GM23248 (cell line): ENCODE measurements at regions not wholly inside any gene's neighbourhood (a gene's known extent, or its start where the extent isn't known, plus 50 kb on each side); places are given as distances from the start of the nearest gene placed in this dataset.

ENCODE experiments used
- DNase-seq: peaks from one replicate; pipeline ENCODE4 v3.0.0-alpha.2; 2015
- H2AFZ ChIP-seq: fragments of 200-600 bp; sonication (generic); 2 replicates; pipeline ENCODE4 v1.6.1; 2016; ENCODE audit warnings: antibody characterized with exemption
- H3F3A ChIP-seq: fragments of 200-600 bp; sonication (generic); 2 replicates; pipeline ENCODE4 v1.6.1; 2016; ENCODE audit warnings: mild to moderate bottlenecking, antibody characterized with exemption, mixed run types; ENCODE audit not compliant: insufficient read depth
- H3K27ac ChIP-seq: fragments of 200-600 bp; sonication (generic); 2 replicates; pipeline ENCODE4 v1.5.1; 2016; ENCODE audit warnings: mild to moderate bottlenecking
- H3K27me3 ChIP-seq: fragments of 200-600 bp; sonication (generic); replicated peaks from 2 replicates; pipeline ENCODE4 v1.6.1; 2016; ENCODE audit warnings: mild to moderate bottlenecking; ENCODE audit not compliant: insufficient read depth
- H3K36me3 ChIP-seq: fragments of 200-600 bp; sonication (generic); 2 replicates; pipeline ENCODE4 v1.6.1; 2016; ENCODE audit warnings: low read depth, mild to moderate bottlenecking
- H3K4me1 ChIP-seq: fragments of 200-600 bp; sonication (generic); 2 replicates; pipeline ENCODE4 v1.6.1; 2016; ENCODE audit warnings: mild to moderate bottlenecking; ENCODE audit not compliant: insufficient read depth
- H3K4me2 ChIP-seq: fragments of 200-600 bp; sonication (generic); one replicate; pipeline ENCODE4 v1.6.1; 2016; ENCODE audit warnings: mild to moderate bottlenecking; ENCODE audit not compliant: unreplicated experiment
- H3K4me3 ChIP-seq: fragments of 200-600 bp; sonication (generic); 2 replicates; pipeline ENCODE4 v1.5.1; 2016; ENCODE audit warnings: mild to moderate bottlenecking
- H3K79me2 ChIP-seq: fragments of 200-600 bp; sonication (generic); 2 replicates; pipeline ENCODE4 v1.6.1; 2016; ENCODE audit warnings: mild to moderate bottlenecking; ENCODE audit not compliant: insufficient read depth
- H3K9ac ChIP-seq: fragments of 200-600 bp; sonication (generic); 2 replicates; pipeline ENCODE4 v1.6.1; 2016; ENCODE audit warnings: mild to moderate bottlenecking
- H3K9me2 ChIP-seq: fragments of 200-600 bp; sonication (generic); 2 replicates; pipeline ENCODE4 v1.6.1; 2016; ENCODE audit warnings: mixed run types, mild to moderate bottlenecking, moderate library complexity; ENCODE audit not compliant: insufficient read depth
- H3K9me3 ChIP-seq: fragments of 200-600 bp; sonication (generic); one replicate; pipeline ENCODE4 v1.6.1; 2017; ENCODE audit warnings: low read depth
- H4K20me1 ChIP-seq: fragments of 200-600 bp; sonication (generic); 2 replicates; pipeline ENCODE4 v1.6.0; 2016; ENCODE audit not compliant: insufficient read depth
- EZH2 ChIP-seq: fragments of 200-600 bp; sonication (generic); IDR thresholded peaks from 2 replicates; pipeline ENCODE4 v1.6.1; 2018; ENCODE audit warnings: antibody characterized with exemption, mild to moderate bottlenecking; ENCODE audit not compliant: insufficient read depth, poor library complexity, severe bottlenecking
- EZH2phosphoT487 ChIP-seq: fragments of 200-600 bp; sonication (generic); IDR thresholded peaks from 2 replicates; pipeline ENCODE4 v1.6.1; 2018; ENCODE audit warnings: antibody characterized with exemption, moderate library complexity, mild to moderate bottlenecking, low read depth; ENCODE audit not compliant: insufficient read depth
- WGBS, 2 experiments: methylation state at CpG; one replicate each; pipeline ENCODE4 v1.1.6; 2015 to 2017; ENCODE audit warnings: low lambda C conversion rate in 2 of 2, low coverage in 1 of 2; ENCODE audit errors: missing lambda C conversion rate in 2 of 2; 5-methylcytosine and 5-hydroxymethylcytosine counted together
- in situ Hi-C: fragments of 300-500 bp; cut with MboI; formaldehyde crosslinking; loops from 2 replicates; pipeline ENCODE4 v1.15.0; 2020

GRCh38 chr16:76204249-76204648, 73.0 kb upstream of the CNTNAP4 start:
- no peak for DNase-seq
- H3K4me2 ChIP-seq: no peak overlapping the region
- H3K9me2 ChIP-seq: no peaks in the 10 kb centered on the region
- H3F3A ChIP-seq: no peaks in the 10 kb centered on the region
- no peaks in the 10 kb centered on the region for H4K20me1 ChIP-seq
- no peak overlapping the region for H3K9ac ChIP-seq
- H3K79me2 ChIP-seq: no peaks in the 10 kb centered on the region
- in situ Hi-C loops: no loop called here
- no peaks in the 10 kb centered on the region for H3K9me3 ChIP-seq
- H3K4me3 ChIP-seq: no peak overlapping the region
- WGBS, 2 experiments: 5 to 7% methylated on average over 2 of the region's 2 CpGs
- H3K36me3 ChIP-seq: no peaks in the 10 kb centered on the region
- no peak overlapping the region for H2AFZ ChIP-seq
- no peaks in the 10 kb centered on the region for H3K4me1 ChIP-seq
- no peak overlapping the region for H3K27ac ChIP-seq
- TF ChIP-seq EZH2 (no peak), EZH2phosphoT487 (no peak)
- H3K27me3 ChIP-seq: no peaks in the 10 kb centered on the region

- no peaks in the 10 kb centered on the region for H3K9me2 ChIP-seq
- no peak overlapping the region for H3K27ac ChIP-seq
- no peaks in the 10 kb centered on the region for H3K36me3 ChIP-seq
- 12 to 15% methylated on average over 3 of the region's 3 CpGs for WGBS, 2 experiments
- H3K9me3 ChIP-seq: no peaks in the 10 kb centered on the region
- in situ Hi-C loops: no loop called here
- no peak overlapping the region for H3K4me3 ChIP-seq
- no peak for TF ChIP-seq EZH2
- no peak for TF ChIP-seq EZH2phosphoT487
- no peak overlapping the region for H3K4me2 ChIP-seq
- no peaks in the 10 kb centered on the region for H3F3A ChIP-seq
- H3K79me2 ChIP-seq: no peaks in the 10 kb centered on the region
- H4K20me1 ChIP-seq: no peaks in the 10 kb centered on the region
- H3K9ac ChIP-seq: no peak overlapping the region
- no peak overlapping the region for H2AFZ ChIP-seq
- H3K27me3 ChIP-seq: no peaks in the 10 kb centered on the region
- no peak for DNase-seq
- H3K4me1 ChIP-seq: no peaks in the 10 kb centered on the region
Observed at GRCh38 chr16:76207270-76207669, 69.9 kb upstream of the CNTNAP4 start.

GRCh38 chr16:76210157-76210556, 67.0 kb upstream of the CNTNAP4 start:
- in situ Hi-C loops: no loop called here
- H3K4me2 ChIP-seq: no peak overlapping the region

GRCh38 chr16:76213860-76214259, 63.3 kb upstream of the CNTNAP4 start:
- H3K27ac ChIP-seq: no peak overlapping the region
- no peaks in the 10 kb centered on the region for H3K36me3 ChIP-seq
- H3K9me3 ChIP-seq: no peaks in the 10 kb centered on the region
- H3K79me2 ChIP-seq: no peaks in the 10 kb centered on the region
- H3K9me2 ChIP-seq: no peaks in the 10 kb centered on the region
- no peak for DNase-seq
- no peak overlapping the region for H2AFZ ChIP-seq
- H3K4me3 ChIP-seq: no peak overlapping the region
- no peaks in the 10 kb centered on the region for H3K4me1 ChIP-seq
- no peaks in the 10 kb centered on the region for H3K27me3 ChIP-seq
- in situ Hi-C loops: no loop called here
- H3K4me2 ChIP-seq: no peak overlapping the region
- no peak overlapping the region for H3K9ac ChIP-seq
- no peaks in the 10 kb centered on the region for H3F3A ChIP-seq
- H4K20me1 ChIP-seq: no peaks in the 10 kb centered on the region
- TF ChIP-seq EZH2: no peak
- TF ChIP-seq EZH2phosphoT487: no peak

More at GRCh38 chr16:76210157-76210556, 67.0 kb upstream of the CNTNAP4 start:
- 18 to 20% methylated on average over 5 of the region's 5 CpGs for WGBS, 2 experiments
- H3K9me3 ChIP-seq: no peaks in the 10 kb centered on the region
- H4K20me1 ChIP-seq: no peaks in the 10 kb centered on the region
- H3K79me2 ChIP-seq: no peaks in the 10 kb centered on the region
- H3K36me3 ChIP-seq: no peaks in the 10 kb centered on the region
- no peaks in the 10 kb centered on the region for H3K4me1 ChIP-seq
- H3K27me3 ChIP-seq: no peaks in the 10 kb centered on the region
- no peaks in the 10 kb centered on the region for H3F3A ChIP-seq
- H2AFZ ChIP-seq: no peak overlapping the region
- no peaks in the 10 kb centered on the region for H3K9me2 ChIP-seq
- no peak for DNase-seq
- no peak overlapping the region for H3K4me3 ChIP-seq
- no peak overlapping the region for H3K27ac ChIP-seq
- TF ChIP-seq EZH2 (no peak), EZH2phosphoT487 (no peak)
- H3K9ac ChIP-seq: no peak overlapping the region

GRCh38 chr16:76214856-76215255, 62.3 kb upstream of the CNTNAP4 start:
- Histone ChIP-seq H3K4me2 (no peak overlapping the region), H3K9ac (no peak overlapping the region), H3K4me3 (no peak overlapping the region), H3K27me3 (no peaks in the 10 kb centered on the region), H3K4me1 (no peaks in the 10 kb centered on the region), H3K9me2 (no peaks in the 10 kb centered on the region), H3K36me3 (no peaks in the 10 kb centered on the region), H4K20me1 (no peaks in the 10 kb centered on the region), H3F3A (no peaks in the 10 kb centered on the region), H2AFZ (no peak overlapping the region), H3K9me3 (no peaks in the 10 kb centered on the region), H3K27ac (no peak overlapping the region), H3K79me2 (no peaks in the 10 kb centered on the region)
- no peak for TF ChIP-seq EZH2phosphoT487
- no peak for TF ChIP-seq EZH2
- WGBS, 2 experiments: 14% methylated on average over 1 of the region's 1 CpG
- no peak for DNase-seq
- in situ Hi-C loops: no loop called here
